NCI-H2081 (cell line): ENCODE measurements at regions not wholly inside any gene's neighbourhood (a gene's known extent, or its start where the extent isn't known, plus 50 kb on each side); places are given as distances from the start of the nearest gene placed in this dataset.
"Not testable (repeated sequence)": the region's sequence is repeated elsewhere in the genome, so short reads cannot be mapped to it uniquely, and the experiment has no call there.

Experiments used
- DNase-seq, 2 experiments: peaks; one replicate each; lab custom pipeline; 2025; lab: John Stamatoyannopoulos, UW

DNA sequence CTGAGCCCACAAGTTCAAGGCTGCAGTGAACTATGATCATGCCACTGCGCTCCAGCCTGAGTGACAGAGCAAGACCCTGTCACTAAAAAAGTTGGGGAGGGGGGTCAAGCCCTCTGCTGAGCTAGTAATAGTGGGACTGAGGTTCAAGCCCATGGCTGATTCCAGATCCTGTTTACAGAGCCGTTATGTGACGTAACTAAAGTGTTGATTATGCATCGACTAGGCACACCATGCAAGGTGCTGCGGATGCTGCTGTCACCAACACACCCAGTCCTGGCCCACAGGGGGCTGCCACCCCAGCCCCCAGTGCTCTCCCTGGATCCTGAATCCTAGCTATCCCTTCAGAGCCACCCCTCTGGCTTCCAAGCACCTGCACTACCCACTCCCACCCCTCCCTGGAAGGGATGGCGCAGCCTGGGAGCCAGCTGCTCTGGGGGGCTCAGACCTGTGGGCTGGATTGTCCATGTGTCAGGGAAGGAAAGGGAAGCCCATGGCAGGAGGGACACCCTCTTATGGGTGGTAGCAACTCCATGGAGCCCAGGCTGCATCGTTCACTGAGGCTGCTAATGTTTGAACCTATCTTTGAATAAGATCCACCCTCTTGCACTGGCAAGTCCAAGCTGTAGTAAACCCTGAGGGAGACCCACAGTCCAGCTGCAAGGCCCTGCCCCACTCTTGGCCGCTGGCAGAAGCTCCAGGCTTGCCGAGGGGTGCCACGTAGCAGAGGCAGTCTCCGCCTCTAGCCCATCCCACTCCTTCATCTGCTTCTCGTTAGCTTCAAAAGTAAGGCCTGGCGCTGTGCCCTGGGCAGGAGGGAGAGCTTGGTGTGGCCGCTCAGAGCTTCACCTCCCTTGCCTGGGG, 95.0 kb downstream of the SNX5 start:
- DNase-seq: peak in 1 of 2 experiments; percentile 16

DNA sequence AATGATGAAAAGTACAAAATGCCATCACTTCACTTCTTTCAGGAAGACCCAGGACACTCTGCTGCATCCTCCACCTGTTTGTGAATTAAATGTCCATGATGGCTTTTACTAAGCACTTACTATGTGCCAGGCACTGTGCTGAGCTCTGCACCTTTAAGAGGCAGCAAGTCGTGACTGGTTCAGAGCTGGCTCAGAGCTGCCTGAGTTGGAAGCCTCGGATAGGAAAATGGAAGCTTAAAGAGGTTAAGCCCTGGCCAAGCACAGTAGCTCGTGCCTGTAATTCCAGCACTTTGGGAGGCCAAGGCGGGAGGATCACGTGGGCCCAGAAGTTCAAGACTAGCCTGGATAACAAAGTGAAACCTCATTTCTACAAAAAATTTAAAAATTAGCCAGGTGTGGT, 95.6 kb downstream of the SNX5 start:
- DNase-seq: no peak

DNA sequence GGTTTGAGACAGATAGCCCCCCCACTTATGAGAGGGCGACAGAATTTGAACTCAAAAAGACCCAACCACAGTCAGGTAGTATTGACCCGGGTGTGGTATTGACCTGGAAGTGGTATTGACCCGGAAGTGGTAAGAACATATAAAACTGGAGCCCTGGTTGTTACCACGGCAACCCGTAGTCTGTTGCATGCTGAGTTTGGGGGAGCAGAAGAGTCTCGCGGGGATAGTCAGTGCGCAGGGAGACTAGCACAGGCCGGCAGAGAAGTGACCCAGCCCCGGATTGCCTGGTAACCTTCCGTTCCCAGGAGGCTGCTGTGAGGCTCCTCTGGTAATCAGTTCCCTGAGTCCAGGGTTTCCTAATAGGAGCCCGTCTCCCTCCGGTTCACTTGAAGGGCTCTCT, 96.2 kb downstream of the SNX5 start:
- DNase-seq: no peak

DNA sequence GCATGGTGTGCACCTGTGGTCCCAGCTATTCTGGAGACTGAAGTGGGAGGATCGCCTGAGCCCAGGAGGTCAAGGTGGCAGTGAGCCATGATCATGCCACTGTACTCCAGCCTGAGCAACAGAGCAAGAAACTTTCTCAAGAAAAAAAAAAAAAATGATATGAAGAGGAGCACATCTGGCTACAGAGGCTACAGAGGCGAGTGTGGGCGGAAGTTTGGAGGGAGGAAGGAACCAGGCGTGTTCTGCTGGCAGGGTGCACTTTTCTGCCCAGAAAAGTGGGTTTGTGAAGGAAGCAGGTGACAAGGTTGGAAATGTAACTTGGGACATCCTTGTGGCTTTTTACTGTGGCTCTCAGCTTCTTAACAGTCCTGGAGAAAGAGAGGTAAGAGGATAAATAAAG, 96.7 kb downstream of the SNX5 start:
- no peak for DNase-seq

DNA sequence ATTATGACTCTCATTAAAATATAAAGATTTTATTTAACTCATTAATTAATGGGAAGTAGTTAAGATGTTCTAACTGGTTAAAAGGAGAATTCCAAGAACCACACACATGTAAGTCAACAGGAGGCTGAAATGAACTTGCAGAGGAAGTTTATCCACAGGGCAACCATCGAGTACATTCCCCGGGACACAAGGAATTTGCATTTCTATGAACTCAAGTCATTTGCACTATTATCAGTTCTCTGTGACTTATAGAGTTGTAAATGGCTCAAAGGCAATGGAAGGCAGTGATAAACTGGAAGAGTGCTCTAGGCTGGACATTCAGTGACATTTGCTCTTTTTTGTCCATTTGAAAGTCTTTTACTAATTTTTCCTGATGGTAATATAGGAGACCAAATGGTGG, 97.4 kb downstream of the SNX5 start:
- no peak for DNase-seq

DNA sequence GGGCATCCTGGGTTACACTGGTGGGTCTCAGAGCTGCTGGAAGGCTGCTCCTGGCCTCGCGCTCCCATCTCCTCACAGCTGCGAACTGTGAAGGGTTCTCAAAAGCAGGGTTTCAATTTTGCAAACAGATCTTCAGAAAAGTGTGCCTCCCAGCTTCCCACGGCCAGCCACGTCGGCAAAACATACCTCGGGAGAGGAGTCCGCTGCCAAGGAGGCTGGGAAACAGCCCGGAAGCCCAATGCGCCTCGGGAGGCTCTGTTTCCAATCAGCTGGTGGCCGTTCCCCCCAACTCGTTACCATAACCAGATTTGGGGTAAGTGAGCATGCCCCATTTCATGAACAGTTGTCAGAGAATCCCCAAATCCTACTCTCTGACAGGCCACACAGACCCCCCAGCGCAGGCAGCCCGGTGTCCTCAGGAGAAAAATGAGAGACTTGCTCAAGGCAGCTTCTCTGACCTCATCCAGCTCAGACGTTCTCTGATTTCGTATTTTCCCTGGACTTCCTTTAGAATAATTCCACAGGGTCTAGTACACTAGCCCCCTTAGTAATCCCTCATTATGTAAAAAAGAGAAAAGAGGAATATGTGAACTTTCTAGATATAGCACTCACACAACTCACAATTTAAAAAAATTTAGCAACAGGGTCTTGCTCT, 98.4 kb downstream of the SNX5 start:
- no peak for DNase-seq

DNA sequence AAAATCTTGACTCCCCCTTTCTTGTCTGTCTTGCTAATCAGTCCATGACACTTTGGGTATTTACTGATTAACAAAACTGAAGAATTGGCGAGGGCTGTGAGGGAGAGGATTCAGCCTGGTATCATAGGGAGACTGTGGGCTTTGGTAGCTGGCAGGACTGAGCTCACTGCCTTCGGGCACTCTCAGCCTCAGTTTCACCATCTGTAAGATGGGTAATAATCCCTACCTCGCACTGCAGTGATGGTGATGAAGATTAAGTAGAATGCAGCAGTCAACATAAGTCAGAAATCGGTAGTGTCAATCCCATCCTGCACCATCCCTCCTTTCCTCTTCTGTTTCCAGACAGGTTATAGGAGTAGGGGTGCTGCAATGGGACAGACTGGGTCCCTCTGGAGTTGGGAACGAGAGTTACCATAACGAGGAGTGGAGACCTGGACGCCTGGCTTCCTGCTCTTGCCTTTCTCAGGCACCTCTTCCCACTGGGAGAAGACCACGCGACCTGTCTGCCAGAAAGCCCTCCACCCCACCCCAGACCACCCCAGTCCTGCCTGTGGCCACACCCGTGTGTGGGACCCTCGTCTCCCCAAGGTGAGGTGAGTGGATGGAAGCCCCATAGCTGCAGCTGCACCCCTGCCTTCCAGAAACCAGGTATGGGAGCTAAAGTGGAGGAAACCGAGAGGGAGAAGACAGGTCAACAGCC, 99.1 kb downstream of the SNX5 start:
- no peak for DNase-seq

DNA sequence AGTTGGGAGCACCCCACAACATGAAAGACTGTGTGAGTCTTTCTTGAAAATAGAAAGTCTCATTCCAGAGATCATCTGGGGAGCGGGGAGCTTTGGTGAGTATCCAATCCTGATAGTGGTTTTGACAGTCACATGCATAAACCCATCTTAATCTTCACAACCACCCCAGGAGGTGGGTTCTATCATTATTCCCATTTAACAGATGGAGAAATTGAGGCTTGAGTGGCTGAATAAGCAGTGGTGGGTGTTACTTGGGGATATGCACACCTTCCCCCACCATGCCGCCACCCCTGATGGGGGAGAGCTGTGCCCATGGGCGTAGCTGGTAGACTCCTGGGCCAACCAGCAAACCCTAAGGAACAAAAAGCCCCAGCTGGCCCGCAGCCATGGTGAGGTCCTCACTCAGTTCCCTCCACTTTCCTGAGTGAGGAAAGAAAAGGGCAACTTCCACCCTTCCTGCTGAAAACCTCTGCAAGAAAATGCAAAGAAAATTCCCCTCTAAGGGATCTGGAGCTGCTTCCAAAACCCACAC, 99.8 kb downstream of the SNX5 start:
- no peak for DNase-seq

DNA sequence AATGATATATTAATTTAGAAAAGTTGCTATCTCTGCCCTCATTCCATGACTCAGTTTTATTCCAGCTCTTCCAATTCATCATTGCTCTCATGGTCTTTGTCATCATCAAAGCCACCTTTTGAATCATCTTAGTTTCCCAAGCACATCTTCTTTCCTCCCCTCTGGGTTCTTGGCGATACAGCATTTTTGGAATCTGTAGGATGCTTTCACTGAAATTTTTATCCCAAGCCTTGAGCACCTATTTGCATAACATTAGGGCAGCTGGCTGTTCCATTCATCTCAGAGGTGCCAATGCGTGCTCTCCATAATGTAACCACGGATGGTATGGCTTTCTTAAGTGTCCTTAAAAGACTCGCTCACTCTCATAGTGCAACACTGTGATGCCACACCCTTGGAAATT, 100.4 kb downstream of the SNX5 start:
- DNase-seq: no peak

DNA sequence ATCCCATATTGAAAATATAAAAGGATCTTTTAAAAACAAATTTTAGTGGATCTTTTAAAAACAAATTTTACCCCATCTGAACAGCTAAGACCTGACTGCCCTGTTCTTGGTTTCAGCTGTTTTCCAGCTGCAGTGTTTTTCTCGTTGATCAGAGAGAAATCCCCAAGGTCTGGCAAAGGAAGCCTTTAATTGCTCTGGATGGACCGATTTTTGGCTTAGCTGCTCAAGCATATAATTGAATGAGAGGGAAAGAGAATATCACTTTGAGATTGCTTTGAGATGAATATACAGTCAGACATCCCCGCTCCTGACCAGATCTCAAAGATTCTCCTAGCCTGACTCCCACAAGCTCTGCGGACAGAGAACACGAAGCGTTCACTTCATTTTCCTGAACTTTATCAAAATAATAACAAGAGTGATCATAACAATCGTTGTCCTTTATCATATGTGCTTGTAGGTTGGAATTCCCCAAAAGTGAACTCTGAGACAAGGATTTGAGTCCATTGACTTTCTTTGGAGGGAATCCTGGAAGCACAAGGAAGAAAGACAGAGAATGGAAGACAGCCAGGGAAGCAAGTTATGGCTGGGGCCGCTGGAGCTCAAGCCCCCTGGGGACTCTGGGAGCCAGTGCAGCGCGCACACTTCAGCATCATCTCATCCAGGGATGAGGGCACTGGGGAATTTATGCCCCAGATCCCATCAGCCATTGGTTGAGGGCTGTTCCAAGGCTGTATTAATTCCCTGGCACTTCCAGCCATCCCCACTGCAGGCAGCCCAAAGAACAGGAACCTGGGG, 101.3 kb downstream of the SNX5 start:
- no peak for DNase-seq

DNA sequence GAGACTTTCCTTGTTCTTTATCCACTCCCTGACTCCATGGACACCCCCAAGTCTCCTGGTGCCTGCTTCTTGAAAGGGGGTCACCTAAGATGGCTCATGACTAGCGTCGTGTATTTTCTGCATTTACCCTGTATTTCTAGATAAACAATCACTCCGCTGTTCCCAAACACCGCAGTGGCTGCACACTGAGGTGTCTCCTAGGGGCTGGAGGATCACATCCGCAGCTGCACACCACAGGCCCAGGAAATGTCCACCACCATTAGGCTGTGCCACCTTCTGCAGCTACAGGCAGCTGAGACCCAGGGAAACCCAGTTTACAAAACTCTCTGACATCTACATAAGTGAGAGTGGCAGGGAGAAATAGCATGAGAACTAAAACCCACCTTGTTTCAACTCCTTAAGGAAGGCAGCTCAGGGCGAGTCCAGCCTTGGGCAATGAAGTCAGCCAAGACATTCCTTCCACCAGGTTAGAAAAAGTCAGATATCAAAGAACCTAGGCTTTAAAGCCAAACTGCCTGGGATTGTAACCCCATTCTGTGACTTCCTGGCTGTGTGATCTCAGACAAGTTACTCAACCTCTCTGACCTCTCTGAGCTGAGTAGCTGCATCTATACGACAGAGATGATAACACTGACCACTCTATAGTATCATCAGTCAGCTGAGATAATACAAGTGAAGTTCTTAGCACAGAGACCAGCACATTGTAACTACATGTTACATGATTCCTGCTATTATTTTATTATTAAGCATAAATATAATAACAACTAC, 102.2 kb downstream of the SNX5 start:
- no peak for DNase-seq

DNA sequence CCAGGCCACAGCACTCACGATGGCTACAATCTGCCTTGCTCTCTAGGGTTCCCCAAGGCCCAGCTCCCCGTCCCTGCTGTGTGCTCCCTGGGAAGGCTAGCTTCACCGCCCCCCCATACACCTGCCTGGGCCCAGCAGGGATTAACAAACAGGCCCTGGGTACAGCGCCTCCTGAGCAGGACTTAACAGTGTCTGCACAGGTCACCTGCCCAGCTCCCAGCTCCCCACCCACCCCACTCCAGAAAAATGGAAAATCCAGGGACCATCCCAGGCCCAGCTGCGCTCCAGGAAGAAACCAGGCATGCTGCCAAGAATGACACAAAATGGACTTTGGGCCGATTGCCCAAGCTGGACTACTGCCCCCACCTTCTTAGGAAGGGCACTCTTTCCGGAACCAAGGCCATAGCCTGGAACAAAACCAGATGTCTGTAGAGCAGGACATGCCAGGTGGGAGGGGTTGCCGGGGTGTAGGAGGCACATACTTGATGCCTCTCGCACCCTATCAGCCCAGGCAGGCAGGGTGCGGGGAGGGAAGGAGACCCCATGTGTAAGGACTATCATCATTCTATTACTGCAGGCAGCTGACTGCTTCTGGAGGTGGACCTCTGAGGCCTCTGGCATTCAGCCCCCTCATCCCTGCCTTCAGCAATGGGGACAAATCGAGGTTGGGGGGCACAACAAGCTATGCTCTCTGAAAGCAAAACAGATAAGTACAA, 104.9 kb downstream of the SNX5 start:
- no peak for DNase-seq

DNA sequence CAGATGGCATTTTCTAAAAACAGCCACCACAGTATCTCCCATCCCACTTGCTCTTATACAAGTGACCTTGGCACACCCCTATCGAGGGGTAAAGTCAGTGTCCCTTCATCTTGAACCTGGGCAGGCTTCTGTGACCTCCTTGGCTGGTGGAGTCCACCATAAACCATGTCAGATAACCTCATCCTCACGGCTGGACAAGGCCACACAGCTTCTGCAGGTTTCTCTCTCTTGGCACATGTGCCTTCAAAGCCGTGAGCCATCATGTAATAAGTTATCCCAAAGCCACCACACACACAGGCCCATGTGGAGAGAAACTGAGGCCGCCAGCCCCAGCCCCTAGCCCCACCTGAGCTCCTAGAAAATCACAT, 105.4 kb downstream of the SNX5 start:
- DNase-seq: no peak

DNA sequence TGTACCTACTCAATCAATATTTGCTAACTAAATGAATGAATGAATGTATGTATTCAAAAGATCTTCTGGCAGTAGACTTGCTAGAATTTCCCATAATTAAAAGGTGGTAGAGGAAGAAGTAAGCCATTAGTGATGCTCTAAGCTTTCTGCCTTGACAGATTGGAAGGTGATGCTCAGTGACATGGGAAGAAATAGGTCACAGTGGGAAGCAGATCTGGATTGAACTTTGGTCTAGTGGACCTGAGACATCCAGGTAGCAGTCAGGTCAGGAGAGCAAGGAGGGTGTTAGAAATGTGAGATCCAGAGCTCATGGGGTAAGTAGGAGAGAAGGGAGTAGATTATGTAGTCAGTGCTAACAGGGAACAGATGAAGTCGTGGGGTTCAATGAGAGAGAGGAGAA, 106.4 kb downstream of the SNX5 start:
- no peak for DNase-seq

DNA sequence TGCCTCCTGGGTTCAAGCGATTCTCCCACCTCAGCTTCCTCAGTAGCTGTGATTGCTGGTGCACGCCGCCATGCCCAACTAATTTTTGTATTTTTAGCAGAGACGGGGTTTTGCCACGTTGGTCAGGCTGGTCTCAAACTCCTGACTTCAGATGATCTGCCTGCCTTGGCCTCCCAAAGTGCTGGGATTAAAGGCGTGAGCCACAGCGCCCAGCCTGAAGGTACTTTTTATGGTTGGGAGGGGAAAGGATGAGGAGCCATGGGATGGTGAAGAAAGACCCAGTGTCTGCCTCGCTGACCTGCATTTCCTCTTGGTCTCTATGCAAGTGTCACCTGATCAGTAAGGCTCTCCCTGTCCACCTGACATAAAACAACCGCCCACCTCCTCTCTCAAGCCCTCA, 107.0 kb downstream of the SNX5 start:
- not testable (repeated sequence) for DNase-seq

DNA sequence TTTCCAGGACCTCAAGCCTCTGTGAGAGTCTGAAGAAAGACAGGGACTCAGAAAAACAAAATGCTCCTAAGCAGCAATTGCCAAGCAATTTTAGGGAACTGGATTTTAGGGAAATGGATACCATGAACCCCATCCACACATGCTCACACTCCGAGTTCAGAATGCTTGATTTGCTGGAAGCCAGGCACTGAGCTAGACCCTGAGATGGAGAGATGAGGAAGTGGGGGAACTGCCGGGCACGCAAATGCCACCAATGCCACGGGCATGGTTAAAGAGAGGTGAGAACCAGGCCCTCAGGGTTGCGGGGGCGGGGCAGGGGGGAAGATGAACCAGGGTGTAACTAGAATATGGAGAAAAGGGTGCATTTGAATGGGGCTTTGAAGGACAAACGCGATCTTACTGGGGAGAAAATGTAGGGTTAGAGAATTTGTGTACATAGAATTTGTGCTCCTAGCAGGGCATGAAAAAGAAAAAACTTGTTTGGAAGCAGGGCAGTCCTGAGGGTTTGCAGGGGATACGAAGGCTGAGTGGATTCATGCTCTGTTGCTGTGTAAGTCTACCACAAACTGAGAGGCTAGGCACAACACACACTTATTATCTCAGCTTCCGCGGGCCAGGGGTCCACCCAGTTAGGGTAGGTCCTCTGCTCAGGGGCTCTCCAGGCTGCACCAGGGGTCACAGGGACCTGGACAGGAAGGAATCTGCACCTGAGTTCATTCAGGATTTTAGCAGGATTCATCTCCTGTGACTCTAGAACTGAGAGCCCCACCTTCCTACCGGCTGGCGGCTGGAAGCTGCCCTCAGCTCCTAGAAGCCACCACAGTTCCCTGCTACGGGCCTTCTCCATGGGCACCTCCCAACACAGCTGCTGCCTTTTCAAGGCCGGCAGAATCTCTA, 108.0 kb downstream of the SNX5 start:
- DNase-seq: no peak

DNA sequence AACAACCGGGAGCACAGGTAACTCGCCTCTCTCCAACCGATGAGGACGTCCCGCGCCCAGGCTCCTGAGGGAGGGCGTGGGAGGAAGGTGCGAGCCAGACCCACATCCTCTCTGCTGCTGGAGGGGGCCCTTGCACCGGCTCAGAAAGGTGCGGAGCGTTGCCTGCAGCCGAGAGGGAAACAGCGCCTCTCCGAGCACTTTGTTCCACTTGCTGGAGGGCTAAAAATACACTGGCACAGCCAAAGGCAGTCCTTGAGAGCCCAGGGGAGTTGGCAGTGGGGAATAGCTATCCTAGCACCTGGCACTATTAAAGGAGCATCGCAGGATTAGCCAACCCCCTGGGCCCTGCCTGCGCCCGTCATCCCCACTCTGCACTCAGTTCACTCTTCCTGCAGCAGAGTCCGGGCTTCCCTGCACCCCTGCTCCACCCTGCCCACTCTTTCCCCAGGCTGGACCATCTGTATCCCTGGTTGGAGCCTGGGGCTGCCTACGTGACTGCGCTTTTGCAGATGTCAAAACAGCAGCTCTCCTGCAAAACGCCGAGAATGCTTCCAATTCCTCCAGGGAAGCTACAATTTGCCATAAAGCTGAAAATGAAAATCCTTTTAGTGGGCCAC, 108.9 kb downstream of the SNX5 start:
- DNase-seq: no peak

DNA sequence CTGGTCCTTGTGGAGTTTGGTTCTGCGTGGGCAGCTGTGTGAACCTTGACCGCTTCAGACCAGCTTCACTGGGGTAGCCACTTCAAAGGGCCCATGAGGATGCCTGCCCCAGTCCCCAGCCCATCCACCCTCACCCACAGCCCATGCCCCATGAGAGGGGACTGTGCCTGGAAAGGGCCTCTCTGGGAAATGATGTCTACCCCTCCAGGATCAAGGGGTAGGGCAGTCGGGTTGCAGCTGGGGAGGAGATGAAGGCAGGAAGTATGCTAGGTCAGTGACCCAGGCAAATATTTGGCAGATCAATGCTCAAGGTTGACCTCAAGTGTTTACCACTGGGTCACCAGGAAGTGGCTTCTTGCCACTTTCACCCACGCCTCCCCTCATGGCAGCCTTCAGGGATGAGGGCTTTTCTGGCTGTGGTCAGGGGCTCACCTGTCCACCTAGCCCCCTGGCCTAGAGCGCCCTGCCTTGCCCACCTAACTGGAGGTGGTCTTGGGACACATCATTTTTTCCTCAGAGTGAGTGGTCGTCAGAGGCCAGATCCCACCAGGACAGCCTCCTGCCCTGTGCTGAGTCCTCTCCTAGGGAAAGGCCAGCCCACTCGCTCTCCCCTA, 109.5 kb downstream of the SNX5 start:
- DNase-seq: no peak
